ENCODE measurements at regions not wholly inside any gene's neighbourhood (a gene's known extent, or its start where the extent isn't known, plus 50 kb on each side); places are given as distances from the start of the nearest gene placed in this dataset.
"Not testable (repeated sequence)": the region's sequence is repeated elsewhere in the genome, so short reads cannot be mapped to it uniquely, and the experiment has no call there.

GRCh38 chr7:67493366-67493765 lies 496.7 kb downstream of the TYW1 start:
- no peak for DNase-seq (ENCODE audit: insufficient read length, low spot score)
- TF ChIP-seq POLR2A (IDR thresholded peaks at IDR 0.05; ENCODE audit: low read depth, low read length), result no peak
- FAIRE-seq, result no peak

DNA sequence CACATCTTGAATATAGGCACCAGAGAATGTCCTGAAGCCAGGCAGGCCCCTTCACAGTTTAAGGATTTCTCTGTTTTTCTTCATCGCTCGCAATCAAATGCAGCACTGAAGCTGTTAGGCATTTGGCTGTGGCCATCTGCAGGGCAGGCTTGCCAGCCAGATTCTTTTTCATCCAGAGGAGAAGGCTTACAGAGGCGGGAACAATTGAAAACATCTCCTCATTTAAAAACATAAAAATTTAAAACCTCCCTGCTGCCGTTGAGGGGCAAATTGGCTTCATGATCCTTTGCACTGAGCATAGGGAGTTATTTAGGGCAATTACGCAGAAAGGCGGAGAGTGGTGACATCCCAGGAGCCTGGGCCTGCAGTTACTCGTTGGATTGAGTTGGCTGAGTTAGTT lies 500.0 kb downstream of the TYW1 start:
- no peak for FAIRE-seq
- TF ChIP-seq POLR2A (IDR thresholded peaks at IDR 0.05; ENCODE audit: low read depth, low read length), result no peak
- no peak for DNase-seq (ENCODE audit: insufficient read length, low spot score)

DNA sequence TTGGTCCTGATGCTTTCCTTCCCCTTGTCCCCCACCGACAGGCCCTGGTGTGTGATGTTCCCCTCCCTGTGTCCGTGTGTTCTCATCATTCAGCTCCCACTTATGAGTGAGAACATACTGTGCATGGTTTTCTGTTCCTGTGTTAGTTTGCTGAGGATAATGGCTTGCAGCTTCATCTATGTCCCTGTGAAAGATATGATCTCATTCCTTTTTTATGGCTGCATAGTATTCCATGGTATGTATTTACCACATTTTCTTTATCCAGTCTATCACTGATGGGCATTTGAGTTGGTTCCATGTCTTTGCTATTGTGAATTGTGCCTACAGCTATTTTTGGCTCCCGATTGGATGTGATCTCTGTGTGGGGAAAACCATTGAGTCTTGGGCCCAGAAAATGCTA lies 501.3 kb downstream of the TYW1 start:
- FAIRE-seq; DNase-seq (ENCODE audit: insufficient read length, low spot score): not testable (repeated sequence)

- no peak for DNase-seq (ENCODE audit: insufficient read length, low spot score)
- FAIRE-seq, result no peak
- no peak for TF ChIP-seq POLR2A (IDR thresholded peaks at IDR 0.05; ENCODE audit: low read depth, low read length)
Observed at GRCh38 chr7:67502929-67503328, 506.3 kb downstream of the TYW1 start.

DNA sequence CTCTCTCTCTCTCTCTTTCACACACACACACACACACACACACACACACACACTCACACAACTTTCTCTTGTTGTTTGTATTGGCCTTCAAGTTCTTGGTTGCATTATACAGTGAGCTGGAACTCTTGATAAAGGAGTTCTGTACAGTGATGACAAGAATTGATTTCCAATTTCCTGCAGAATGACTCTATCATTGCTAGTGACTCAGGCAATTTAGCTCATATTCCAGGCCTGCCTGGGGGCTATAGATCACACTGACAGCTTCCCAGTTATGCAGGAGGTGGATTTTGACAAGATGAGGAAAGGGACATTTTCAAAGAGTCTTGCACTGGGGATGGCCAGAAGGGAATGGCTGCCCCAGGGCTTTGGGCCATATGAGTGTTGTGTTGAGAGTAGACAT lies 508.8 kb downstream of the TYW1 start:
- no peak for TF ChIP-seq POLR2A (IDR thresholded peaks at IDR 0.05; ENCODE audit: low read depth, low read length)
- FAIRE-seq (no peak), DNase-seq (ENCODE audit: insufficient read length, low spot score) (no peak)

DNA sequence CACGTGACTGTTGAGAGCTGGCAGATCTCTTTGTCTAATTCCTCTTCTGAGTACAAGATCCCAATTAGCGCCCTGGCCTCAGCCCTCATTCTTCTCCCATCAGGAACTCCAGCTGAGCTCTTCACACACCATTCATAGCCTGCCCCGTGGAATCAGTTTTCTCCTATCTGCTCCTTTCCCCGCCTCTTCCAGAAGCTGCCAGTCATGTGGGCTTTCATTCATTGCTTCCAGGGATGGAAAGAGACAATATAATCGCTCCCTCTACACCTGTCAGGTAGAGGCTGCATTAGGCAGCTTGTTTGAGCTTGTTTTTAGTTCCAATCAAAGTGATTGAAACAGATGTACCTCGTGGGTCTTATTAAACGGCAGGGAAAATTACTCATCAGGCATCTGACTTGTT lies 515.8 kb downstream of the TYW1 start:
- no peak for FAIRE-seq
- TF ChIP-seq POLR2A (IDR thresholded peaks at IDR 0.05; ENCODE audit: low read depth, low read length), result no peak
- DNase-seq (ENCODE audit: insufficient read length, low spot score), result no peak

DNA sequence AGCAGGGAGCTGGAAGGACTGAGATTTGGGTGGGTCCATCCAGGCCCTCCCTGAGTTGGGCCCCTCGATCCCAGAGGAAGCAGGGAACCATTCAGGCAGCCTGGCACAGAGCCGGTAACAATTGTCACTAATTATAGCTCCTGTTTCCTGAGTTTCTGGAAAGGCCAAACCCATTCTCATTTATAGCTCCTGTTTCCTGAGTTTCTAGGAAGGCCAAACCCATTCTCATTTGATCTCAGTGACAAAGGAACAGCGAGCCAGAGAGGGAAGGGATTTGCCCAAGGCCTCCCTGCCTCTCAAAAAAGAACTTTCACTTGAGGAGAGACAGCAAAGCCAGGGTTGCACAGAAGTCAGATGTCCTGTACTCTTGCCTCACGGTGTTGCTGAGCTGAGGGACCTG lies 521.9 kb downstream of the TYW1 start:
- TF ChIP-seq POLR2A (IDR thresholded peaks at IDR 0.05; ENCODE audit: low read depth, low read length), result no peak
- FAIRE-seq, result no peak
- DNase-seq (ENCODE audit: insufficient read length, low spot score), result no peak

GRCh38 chr7:67519171-67519570 lies 522.5 kb downstream of the TYW1 start:
- TF ChIP-seq POLR2A (IDR thresholded peaks at IDR 0.05; ENCODE audit: low read depth, low read length), result no peak
- FAIRE-seq (no peak), DNase-seq (ENCODE audit: insufficient read length, low spot score) (no peak)

GRCh38 chr7:67522504-67522903 lies 525.9 kb downstream of the TYW1 start:
- TF ChIP-seq POLR2A (IDR thresholded peaks at IDR 0.05; ENCODE audit: low read depth, low read length), result no peak
- no peak for FAIRE-seq

DNA sequence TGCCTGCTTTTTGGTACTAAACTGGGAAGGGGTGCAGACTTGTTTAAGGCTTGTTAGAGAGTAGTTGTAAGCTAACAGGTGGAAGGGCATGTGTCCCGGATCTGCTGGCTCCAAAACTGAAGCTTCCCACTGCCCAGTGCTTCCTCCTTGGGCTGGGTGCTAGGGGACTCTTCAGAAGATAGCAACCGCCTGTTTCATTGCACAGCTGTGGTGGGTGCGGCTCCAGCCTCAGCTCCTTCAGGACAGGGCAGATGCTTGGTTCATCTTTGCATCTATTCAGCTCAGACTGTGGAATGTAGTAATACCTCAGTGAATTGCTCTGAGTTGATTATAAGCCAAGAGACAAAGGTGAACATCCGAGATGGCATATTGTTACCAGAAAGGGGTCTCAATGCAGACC lies 527.1 kb downstream of the TYW1 start:
- TF ChIP-seq POLR2A (IDR thresholded peaks at IDR 0.05; ENCODE audit: low read depth, low read length), result no peak
- no peak for DNase-seq (ENCODE audit: insufficient read length, low spot score)
- no peak for FAIRE-seq

More at GRCh38 chr7:67522504-67522903, 525.9 kb downstream of the TYW1 start:
- DNase-seq (ENCODE audit: insufficient read length, low spot score), result no peak

GRCh38 chr7:67525588-67525987 lies 529.0 kb downstream of the TYW1 start:
- TF ChIP-seq POLR2A (IDR thresholded peaks at IDR 0.05; ENCODE audit: low read depth, low read length), result no peak
- DNase-seq (ENCODE audit: insufficient read length, low spot score), result no peak

GRCh38 chr7:67535241-67535989 lies 538.8 kb downstream of the TYW1 start:
- DNase-seq (ENCODE audit: insufficient read length, low spot score), result no peak
- no peak for TF ChIP-seq POLR2A (IDR thresholded peaks at IDR 0.05; ENCODE audit: low read depth, low read length)
- FAIRE-seq, result no peak

More at GRCh38 chr7:67525588-67525987, 529.0 kb downstream of the TYW1 start:
- no peak for FAIRE-seq

DNA sequence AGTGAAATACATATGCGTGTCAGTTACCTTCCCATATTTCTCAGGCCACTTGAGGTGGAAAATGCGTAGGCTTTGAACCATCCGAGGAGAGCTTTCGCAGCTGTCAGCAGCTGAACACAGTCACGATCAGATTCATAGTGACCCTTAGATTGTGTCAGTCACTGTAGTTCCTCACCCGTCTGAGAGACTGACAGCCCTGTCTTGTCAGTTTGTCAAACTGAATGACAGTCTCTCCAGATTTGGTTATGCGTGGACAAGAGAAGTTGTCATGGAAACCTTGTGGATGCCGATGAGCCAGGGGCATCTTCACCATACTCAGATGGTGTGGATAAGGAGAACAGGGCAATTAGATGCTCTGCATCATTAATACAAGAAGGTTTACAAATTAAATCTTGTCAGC lies 546.3 kb downstream of the TYW1 start:
- no peak for TF ChIP-seq POLR2A (IDR thresholded peaks at IDR 0.05; ENCODE audit: low read depth, low read length)
- FAIRE-seq, result no peak
- DNase-seq (ENCODE audit: insufficient read length, low spot score), result no peak

DNA sequence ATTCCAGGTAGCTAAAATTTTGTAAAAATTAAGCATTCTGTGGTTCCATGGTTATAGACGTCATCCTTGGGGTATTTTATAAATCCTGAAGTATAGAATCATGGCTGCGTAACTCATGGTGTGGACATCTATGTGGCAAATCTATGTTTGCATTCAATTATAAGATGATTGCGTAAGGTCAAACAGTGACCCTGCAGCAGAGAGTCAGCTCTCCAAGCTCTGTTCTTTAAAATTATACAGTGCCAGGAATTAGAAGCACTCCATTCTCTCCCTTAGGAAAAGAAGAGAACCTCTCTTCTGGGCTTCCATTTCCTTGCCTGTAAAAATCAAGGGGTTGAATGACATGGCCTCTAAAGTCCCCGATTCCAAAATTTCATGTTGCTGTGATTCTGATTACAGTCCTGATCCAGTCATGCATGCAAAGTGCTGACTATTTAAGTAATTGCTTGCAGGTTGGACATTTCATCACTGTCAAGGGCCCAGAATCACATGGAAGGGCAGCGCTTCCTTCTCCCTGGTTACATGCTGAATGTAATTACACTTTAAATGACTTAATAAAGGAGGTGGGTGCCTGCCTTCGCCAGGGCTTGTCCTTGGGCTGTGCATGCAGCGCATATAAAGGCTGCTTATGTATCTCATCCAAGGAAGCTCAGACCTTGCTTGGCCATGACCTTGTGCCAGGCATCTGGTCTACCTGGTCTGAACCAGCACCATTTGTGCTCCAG lies 550.7 kb downstream of the TYW1 start:
- FAIRE-seq, result no peak
- no peak for TF ChIP-seq POLR2A (IDR thresholded peaks at IDR 0.05; ENCODE audit: low read depth, low read length)
- DNase-seq (ENCODE audit: insufficient read length, low spot score), result no peak

- no peak for TF ChIP-seq POLR2A (IDR thresholded peaks at IDR 0.05; ENCODE audit: low read depth, low read length)
Observed at GRCh38 chr7:67549126-67549525, 552.5 kb downstream of the TYW1 start.

More at GRCh38 chr7:67549126-67549525, 552.5 kb downstream of the TYW1 start:
- FAIRE-seq (no peak), DNase-seq (ENCODE audit: insufficient read length, low spot score) (no peak)

Measured in H54 (cell line).